Breast epithelium (tissue), 4 donors: ENCODE measurements at regions not wholly inside any gene's neighbourhood (a gene's known extent, or its start where the extent isn't known, plus 50 kb on each side); places are given as distances from the start of the nearest gene placed in this dataset.

Source experiments
- DNase-seq, 2 donors: peaks; one replicate each; pipeline ENCODE4 v3.0.0-alpha.2; 2019; ENCODE audit warnings: low spot score in 2 of 2
- H3K27ac ChIP-seq, 2 donors: fragments of 200-600 bp; sonication (generic) in 1 of 2; one replicate each; pipeline ENCODE4 v1.5.1; 2016 to 2019; ENCODE audit warnings: mild to moderate bottlenecking in 1 of 2
- H3K27me3 ChIP-seq, 2 donors: fragments of 200-600 bp; sonication (generic) in 1 of 2; one replicate each; pipeline versions ENCODE4 v1.5.1 to v1.6.0; 2017 to 2019; ENCODE audit warnings: control low read depth in 1 of 2, mild to moderate bottlenecking in 1 of 2
- H3K36me3 ChIP-seq: fragments of 200-600 bp; one replicate; pipeline ENCODE4 v1.5.1; 2019
- H3K4me1 ChIP-seq, 2 donors: fragments of 200-600 bp; sonication (generic); one replicate each; pipeline ENCODE4 v1.5.1; 2016 to 2019; ENCODE audit warnings: control low read depth in 1 of 2
- H3K4me3 ChIP-seq, 3 donors: fragments of 200-600 bp; sonication (generic); 1 replicate in 2 of 3; 2 replicates in 1 of 3; pipeline ENCODE4 v1.5.1; 2016 to 2019; ENCODE audit warnings: mild to moderate bottlenecking in 3 of 3, moderate library complexity in 2 of 3
- H3K9me3 ChIP-seq, 2 donors: fragments of 200-600 bp; sonication (generic) in 1 of 2; one replicate each; pipeline ENCODE4 v1.5.1; 2016 to 2019; ENCODE audit warnings: control low read depth in 1 of 2
- POLR2A ChIP-seq: fragments of 450-650 bp; IDR thresholded peaks from one replicate; pipeline ENCODE4 v1.6.1; 2016; ENCODE audit warnings: antibody characterized with exemption, mild to moderate bottlenecking, moderate library complexity
- POLR2AphosphoS5 ChIP-seq, 3 donors: sonication (generic); formaldehyde crosslinking; IDR thresholded peaks; one replicate each; pipeline ENCODE4 v1.6.1; 2017; ENCODE audit warnings: antibody characterized with exemption in 3 of 3
- intact Hi-C: fragments of 100-400 bp; cut with DNase I; formaldehyde crosslinking; loops from one replicate; pipeline ENCODE4 v1.15.1; 2023; ENCODE audit warnings: low total_unique reads
- TF ChIP-seq, protein P1 (sequence below), 3 donors: fragments of 450-650 bp; IDR thresholded peaks; one replicate each; pipeline ENCODE4 v1.5.1; 2016 to 2017; ENCODE audit warnings: antibody characterized with exemption in 3 of 3, mild to moderate bottlenecking in 3 of 3, moderate library complexity in 3 of 3

GRCh38 chr2:55973673-55974072, 50.1 kb upstream of the EFEMP1 start:
- H3K4me1 ChIP-seq, result no peaks in the 10 kb centered on the region
- no peaks in the 10 kb centered on the region for H3K9me3 ChIP-seq
- no peaks in the 10 kb centered on the region for H3K36me3 ChIP-seq
- H3K4me3 ChIP-seq, result no peak overlapping the region
- intact Hi-C loops, result no loop called here
- H3K27ac ChIP-seq, result no peak overlapping the region
- TF ChIP-seq POLR2AphosphoS5 (IDR thresholded peaks at IDR 0.05), result no peak
- TF ChIP-seq, protein P1, sequence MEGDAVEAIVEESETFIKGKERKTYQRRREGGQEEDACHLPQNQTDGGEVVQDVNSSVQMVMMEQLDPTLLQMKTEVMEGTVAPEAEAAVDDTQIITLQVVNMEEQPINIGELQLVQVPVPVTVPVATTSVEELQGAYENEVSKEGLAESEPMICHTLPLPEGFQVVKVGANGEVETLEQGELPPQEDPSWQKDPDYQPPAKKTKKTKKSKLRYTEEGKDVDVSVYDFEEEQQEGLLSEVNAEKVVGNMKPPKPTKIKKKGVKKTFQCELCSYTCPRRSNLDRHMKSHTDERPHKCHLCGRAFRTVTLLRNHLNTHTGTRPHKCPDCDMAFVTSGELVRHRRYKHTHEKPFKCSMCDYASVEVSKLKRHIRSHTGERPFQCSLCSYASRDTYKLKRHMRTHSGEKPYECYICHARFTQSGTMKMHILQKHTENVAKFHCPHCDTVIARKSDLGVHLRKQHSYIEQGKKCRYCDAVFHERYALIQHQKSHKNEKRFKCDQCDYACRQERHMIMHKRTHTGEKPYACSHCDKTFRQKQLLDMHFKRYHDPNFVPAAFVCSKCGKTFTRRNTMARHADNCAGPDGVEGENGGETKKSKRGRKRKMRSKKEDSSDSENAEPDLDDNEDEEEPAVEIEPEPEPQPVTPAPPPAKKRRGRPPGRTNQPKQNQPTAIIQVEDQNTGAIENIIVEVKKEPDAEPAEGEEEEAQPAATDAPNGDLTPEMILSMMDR (IDR thresholded peaks at IDR 0.05), result no peak
- TF ChIP-seq POLR2A, result no peak
- DNase-seq, result no peak
- no peaks in the 10 kb centered on the region for H3K27me3 ChIP-seq

DNA sequence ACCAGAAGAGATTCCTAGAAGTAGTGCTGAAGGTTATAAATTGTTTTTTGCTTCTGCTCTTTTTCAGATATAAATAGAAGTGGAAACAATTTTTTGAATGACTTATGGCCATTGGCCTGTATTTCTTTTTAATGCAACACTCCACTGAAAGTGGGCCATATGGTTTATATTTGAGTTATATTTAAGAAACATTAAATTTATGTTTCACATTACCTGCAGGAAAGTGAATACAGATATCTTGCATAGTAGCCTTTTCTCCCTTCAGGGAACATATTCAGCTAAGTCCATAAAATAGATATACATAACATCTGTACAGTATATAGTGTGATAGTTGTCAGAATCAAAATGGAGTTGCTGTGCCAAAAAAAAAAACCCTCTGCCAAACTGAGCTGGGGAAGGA, 53.1 kb upstream of the EFEMP1 start:
- H3K27ac ChIP-seq, result no peak overlapping the region
- peaks cover 0 to 7% of the 10 kb centered on the region in 2 donors for H3K9me3 ChIP-seq
- intact Hi-C loops, result no loop called here
- TF ChIP-seq POLR2AphosphoS5 (IDR thresholded peaks at IDR 0.05) (no peak), POLR2A (no peak)
- TF ChIP-seq, protein P1 (IDR thresholded peaks at IDR 0.05), result no peak
- H3K36me3 ChIP-seq, result no peaks in the 10 kb centered on the region
- no peak for DNase-seq
- no peak overlapping the region for H3K4me3 ChIP-seq
- H3K4me1 ChIP-seq, result no peaks in the 10 kb centered on the region
- H3K27me3 ChIP-seq, result no peaks in the 10 kb centered on the region

- Histone ChIP-seq H3K4me3 (no peak overlapping the region), H3K4me1 (no peaks in the 10 kb centered on the region), H3K9me3 (no peaks in the 10 kb centered on the region), H3K27ac (no peak overlapping the region), H3K27me3 (no peaks in the 10 kb centered on the region), H3K36me3 (no peaks in the 10 kb centered on the region)
- intact Hi-C loops, result no loop called here
- DNase-seq, result no peak
- TF ChIP-seq POLR2AphosphoS5 (IDR thresholded peaks at IDR 0.05) (no peak), POLR2A (no peak)
- TF ChIP-seq, protein P1 (IDR thresholded peaks at IDR 0.05), result no peak
These were observed 61.8 kb upstream of the EFEMP1 start for GRCh38 chr2:55985406-55985805.

- Histone ChIP-seq H3K9me3 (no peaks in the 10 kb centered on the region), H3K36me3 (no peaks in the 10 kb centered on the region), H3K27ac (no peak overlapping the region), H3K4me3 (no peak overlapping the region), H3K27me3 (no peaks in the 10 kb centered on the region), H3K4me1 (no peaks in the 10 kb centered on the region)
- intact Hi-C loops, result no loop called here
- TF ChIP-seq, protein P1 (IDR thresholded peaks at IDR 0.05), result no peak
- no peak for TF ChIP-seq POLR2A
- no peak for TF ChIP-seq POLR2AphosphoS5 (IDR thresholded peaks at IDR 0.05)
- no peak for DNase-seq
These were observed 62.4 kb upstream of the EFEMP1 start for GRCh38 chr2:55986001-55986400.

DNA sequence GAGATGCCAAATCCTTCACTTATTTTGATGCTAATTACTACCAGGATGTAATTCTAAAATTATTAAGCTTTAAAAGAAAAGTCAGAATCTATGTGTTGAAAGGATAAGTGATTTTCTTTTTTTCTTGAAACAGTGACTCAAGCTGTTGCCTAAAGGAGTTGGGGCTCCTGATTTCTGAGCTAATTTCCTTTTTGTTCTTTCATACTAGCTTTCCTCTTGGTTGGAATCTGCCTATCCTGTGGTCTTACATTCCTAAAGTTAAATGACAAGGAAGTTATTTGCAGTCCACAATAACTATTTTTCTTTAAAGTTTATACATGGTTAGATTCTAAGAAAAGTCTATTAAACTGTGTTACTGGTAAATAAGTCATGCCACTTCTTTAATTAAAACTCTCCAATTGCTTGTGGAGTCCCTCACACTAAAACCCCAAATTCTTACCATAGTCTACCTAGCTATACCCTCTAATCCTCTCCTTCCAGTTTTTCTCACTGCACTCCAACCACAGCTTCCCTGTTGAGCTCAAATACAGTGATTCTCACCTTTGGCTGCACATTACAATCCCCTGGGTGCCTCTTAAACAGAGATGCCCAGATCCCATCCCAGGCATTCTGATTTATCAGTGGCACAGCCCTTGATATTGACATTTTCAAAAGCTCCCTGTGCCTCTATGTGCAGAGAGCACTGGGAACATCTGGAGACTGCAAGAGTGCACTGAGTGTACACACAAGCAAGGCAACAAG, 63.3 kb upstream of the EFEMP1 start:
- intact Hi-C loops, result no loop called here
- Histone ChIP-seq H3K36me3 (no peaks in the 10 kb centered on the region), H3K4me1 (no peaks in the 10 kb centered on the region), H3K27me3 (no peaks in the 10 kb centered on the region), H3K27ac (no peak overlapping the region), H3K4me3 (no peak overlapping the region), H3K9me3 (no peaks in the 10 kb centered on the region)
- TF ChIP-seq POLR2AphosphoS5 (IDR thresholded peaks at IDR 0.05), result no peak
- TF ChIP-seq, protein P1 (IDR thresholded peaks at IDR 0.05), result no peak
- TF ChIP-seq POLR2A, result no peak
- DNase-seq, result no peak
